NCI-H524 (cell line): ENCODE measurements at regions not wholly inside any gene's neighbourhood (a gene's known extent, or its start where the extent isn't known, plus 50 kb on each side); places are given as distances from the start of the nearest gene placed in this dataset.

Experiments used
- DNase-seq, 2 experiments: peaks; one replicate each; lab custom pipeline; 2025; lab: John Stamatoyannopoulos, UW

- DNase-seq = no peak
Measured at GRCh38 chr6:170031684-170032121, 259.2 kb downstream of the DLL1 start.

GRCh38 chr6:170030821-170031471 lies 259.9 kb downstream of the DLL1 start:
- no peak for DNase-seq

DNA sequence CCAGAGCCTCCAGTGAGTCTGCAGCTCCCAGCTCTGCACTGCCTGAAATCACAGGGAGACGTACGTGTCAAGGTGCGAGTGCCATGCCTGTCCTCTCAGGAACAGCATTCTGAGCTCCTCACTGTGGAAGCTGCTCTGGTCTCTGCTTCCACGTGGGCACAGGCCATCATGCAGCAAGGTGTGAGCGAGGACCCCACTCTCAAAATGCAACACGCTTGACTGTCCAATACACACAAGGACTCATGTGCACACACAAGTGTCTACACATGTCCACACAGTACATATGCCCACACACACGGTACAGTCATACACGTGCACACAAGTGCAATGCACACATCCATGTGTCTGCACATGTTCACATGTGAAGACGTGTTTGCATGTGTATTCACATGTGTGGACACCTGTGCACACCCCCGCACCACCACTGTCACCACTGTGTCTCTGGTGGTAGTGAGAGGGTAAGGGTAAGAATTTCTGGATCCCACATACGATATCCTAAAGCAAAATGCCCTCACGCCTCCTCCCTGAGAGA lies 260.5 kb downstream of the DLL1 start:
- no peak for DNase-seq

DNA sequence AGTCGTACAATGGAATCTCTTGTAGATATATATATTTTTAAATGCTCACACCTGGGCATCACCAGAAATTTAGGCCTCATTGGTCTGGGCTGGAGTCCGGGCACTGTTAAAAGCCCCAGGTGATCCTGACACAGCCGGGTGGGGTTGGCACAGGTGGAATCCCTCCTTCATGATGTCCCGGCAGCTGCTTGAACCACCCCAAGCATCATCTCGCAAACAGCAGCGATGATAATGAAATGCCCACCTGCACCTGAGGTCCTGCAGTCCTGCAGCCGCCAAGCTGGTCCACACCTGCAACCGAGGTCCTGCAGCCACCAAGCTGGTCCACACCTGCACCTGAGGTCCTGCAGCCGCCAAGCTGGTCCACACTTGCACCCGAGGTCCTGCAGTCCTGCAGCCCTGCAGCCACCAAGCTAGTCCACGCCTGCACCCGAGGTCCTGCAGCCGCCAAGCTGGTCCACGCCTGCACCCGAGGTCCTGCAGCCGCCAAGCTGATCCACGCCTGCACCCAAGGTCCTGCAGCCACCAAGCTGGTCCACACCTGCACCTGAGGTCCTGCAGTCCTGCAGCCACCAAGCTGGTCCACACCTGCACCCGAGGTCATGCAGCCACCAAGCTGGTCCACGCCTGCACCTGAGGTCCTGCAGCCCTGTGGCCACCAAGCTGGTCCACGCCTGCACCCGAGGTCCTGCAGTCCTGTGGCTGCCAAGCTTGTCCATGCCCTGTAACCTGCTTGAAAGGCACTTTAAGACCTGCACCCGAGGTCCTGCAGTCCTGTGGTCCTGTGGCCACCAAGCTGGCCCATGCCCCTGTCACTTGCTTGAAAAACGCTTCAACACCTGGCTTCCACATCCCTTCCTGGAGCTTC lies 261.2 kb downstream of the DLL1 start:
- DNase-seq = no peak

DNA sequence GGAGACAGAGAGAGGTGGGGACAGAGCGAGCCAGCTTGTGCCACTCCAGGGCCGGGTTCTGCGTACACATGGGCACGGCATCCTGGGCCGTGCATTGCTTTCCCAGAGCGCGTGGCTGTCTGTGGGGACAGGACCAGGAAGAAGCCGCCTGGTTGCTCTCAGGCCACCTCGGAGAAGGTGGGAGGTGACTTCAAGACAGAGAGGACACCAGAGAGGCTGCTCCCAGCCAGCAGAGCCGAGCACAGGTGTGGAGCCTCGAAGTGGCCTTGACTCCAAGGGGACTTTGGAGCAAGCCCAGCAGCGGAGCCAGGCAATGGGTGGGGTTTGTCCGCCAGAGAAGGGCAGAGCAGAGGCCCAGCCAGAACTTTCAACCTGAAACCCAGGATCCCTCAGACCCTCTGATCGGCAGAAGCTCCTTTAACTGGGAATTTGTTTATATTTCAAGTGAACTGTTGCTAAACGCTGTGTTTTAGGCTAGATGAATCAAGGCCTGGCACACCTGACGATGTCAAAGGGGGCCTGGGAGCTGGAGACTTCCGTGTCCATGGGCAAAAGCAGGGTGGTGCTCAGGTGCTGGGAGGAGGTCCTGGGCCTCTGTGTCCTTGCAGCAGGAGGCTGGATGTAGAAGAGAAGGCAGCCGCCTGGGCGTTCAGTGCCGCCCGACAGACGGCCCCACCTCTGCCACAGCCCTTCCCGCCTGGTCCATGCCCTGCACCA lies 262.1 kb downstream of the DLL1 start:
- no peak for DNase-seq

DNA sequence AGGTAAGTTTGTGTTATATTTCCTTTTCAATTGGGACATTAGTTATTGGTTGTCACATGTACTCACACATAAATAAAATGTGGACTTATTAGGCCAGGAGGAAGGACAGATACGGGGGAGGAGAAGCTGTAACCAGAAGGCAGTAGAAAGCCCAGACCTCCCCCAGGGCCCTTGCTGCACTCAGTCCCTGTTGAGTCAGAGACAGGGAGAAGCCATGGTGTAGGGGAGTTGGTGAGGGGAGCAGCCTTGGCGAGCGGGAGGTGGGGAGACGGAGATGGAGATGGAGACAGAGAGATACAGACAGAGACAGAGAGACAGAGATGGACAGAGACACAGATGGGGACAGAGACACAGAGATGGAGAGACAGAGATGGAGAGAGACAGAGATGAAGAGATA lies 263.2 kb downstream of the DLL1 start:
- no peak for DNase-seq

GRCh38 chr6:170026751-170027646 lies 263.9 kb downstream of the DLL1 start:
- no peak for DNase-seq

- DNase-seq = no peak
Measured at GRCh38 chr6:170025935-170026750, 264.7 kb downstream of the DLL1 start.

GRCh38 chr6:170025341-170025911 lies 265.5 kb downstream of the DLL1 start:
- DNase-seq = no peak

DNA sequence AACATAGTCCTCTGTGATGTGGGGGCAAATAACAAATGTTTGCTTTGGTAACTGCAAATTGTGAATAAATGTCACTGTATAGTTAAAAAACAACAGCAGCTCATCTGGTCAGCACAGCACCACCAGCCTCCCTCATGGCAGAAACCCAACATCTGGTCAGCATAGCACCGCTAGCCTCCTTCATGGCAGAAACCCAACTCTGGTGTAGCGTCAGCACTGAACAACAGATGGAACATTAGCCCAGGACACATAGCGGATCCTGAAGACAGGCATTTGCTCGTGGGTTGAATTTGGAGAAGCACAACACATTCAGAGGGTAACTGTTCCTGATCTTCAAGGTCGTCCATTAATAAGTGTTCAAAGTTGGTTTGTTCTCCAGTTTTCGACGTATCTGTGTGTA lies 265.9 kb downstream of the DLL1 start:
- DNase-seq = peak in 1 of 2 experiments; percentile 62

- DNase-seq = no peak
Measured at GRCh38 chr6:170023620-170024521, 267.0 kb downstream of the DLL1 start.

GRCh38 chr6:170022827-170023619 lies 267.9 kb downstream of the DLL1 start:
- DNase-seq = no peak

DNA sequence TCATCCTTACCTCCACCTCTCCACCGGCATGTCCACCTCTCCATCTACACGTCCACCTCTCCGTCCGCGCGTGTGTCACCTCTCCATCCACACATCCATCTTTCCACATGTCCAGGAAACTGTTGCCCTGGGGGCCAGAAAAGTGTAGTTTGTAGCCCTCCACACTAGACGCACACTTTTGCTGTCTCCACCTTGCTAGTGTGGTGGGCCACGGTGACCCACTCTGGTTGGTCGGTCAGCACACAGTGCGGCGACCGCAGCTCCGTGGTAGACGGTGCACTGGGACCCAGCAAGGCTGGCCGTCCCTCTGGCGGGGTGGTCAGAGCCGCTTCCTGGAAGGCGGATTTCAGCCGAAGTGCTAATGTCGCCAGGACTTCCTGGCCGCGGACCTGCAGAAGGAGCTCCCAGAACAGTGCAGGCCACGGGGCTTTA lies 268.6 kb downstream of the DLL1 start:
- no peak for DNase-seq

DNA sequence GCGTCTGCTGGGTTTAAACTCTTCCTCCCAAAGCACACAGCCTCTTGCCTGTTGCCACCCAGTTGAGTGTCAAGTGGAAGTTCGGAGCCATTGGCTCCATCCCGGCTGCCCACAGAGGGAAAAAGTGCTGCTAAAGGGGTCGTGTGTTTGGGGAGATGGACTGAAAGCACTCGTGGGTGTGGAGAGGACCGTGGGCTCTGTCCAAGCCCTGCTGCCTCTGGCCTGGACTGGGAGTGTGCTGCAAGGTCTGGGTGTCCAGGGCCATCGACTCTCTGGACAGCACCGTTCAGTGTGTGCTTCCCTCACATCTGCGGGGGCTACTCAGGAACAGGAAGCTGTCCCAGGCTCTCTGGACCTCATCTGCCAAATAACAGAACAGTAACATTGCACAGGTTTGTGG lies 269.3 kb downstream of the DLL1 start:
- DNase-seq = no peak

DNA sequence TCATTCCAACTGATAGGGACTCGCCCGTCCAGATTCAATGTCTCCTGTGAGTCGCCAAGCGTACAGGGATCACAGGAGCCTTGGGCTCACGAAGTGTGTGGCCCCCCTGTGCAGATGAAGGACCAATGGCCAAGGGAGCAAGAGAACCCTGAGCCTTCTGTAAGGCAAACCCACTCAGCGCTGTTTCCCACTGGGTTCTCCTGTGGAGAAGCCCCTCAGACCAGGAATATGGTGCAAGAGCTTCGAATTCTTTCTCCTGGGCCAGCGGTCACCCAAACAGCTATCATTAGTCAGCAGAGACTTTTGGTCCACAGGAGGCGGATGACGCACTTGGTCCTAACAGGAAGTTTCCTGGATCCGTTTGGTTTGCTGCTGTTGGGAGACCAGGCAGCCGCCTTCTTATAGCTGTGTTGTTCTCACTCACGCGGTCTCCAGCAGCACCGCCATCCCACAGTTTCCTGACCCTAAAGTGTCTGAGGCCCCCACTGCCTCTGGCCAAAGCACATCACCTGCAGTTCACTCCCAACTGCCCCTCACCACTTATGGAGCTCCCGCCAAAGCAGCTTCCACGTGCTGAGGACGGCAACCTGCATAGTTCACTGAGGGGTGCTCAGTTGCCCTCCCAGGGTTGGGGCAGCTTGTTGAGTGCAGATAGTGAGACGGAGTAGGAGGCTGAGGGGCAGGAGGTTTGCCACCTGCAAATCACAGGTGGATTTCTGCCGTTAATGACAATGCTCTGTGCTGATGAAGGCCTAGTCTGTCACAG lies 268.6 kb downstream of the ERMARD start:
- DNase-seq = no peak

GRCh38 chr6:170018936-170019817 lies 267.8 kb downstream of the ERMARD start:
- DNase-seq = no peak
